Spleen (tissue), 7 donors: ENCODE measurements at regions not wholly inside any gene's neighbourhood (a gene's known extent, or its start where the extent isn't known, plus 50 kb on each side); places are given as distances from the start of the nearest gene placed in this dataset.
A peak's percentile ranks its signal among the peaks of the same experiment; 100 is the strongest.

ENCODE experiments used
- POLR2A ChIP-seq, 3 donors: fragments of 450-650 bp; IDR thresholded peaks; one replicate each; pipeline ENCODE4 v1.5.1; 2017; ENCODE audit warnings: antibody characterized with exemption in 3 of 3, mild to moderate bottlenecking in 1 of 3
- TF ChIP-seq, protein P1 (sequence below), 11 experiments: fragments of 200-600 bp in 7 of 11; fragments of 450-650 bp in 4 of 11; sonication (generic) in 4 of 11; IDR thresholded peaks in 8 of 11; conservative IDR thresholded peaks in 3 of 11; 1 replicate in 7 of 11; 2 replicates in 4 of 11; pipeline versions ENCODE4 v1.4.0 to v1.8.0; 2016 to 2021; ENCODE audit warnings: antibody characterized with exemption in 11 of 11, inconsistent platforms in 4 of 11, mild to moderate bottlenecking in 1 of 11
- donor health status: DM: no; HTN: no; CAD: no; lungs with moderate emphysema.
- donor health status: DM: no; HTN: no; CAD: no.
- donor health status: DM: no; HTN: no; CAD: no.

DNA sequence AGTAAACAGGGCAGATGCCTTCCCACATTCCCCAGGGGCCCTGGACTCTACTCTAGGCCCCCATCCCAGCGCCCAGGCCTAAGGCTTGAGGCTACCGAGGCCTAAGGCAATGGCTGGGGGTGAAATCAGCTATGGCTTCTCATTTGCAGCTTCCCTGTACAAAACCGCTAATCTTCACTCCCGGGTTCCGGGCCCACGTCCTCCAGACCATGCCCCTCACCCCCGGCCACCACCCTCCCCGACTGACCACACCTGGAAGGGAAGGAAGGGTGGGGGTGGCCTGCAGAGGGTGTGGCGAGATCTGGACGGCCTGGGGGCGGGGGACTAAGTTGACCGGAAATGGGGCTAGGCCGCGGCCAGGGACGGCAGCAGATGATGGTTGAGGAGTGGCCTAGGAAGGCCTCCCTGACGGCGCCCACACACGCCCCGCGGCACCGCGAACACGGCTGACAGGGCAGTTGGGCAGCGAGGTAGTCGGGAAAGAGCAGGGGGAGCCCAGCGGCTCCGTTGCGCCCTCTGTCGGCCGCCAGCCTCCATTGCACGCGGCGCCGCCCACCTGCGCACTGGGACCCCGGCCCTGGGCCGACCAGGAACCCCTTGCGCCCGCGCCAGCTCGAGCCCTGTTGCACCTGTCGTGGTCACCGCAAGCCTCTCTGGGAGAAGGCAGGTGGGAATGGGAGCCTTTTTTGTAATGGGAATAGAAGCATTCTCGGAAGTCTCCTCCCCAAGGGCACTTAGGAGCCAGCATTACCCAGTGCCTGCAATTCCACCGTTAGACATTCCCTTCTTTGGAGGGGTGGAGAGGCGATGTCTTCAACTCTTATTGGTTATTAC is 95.9 kb upstream of the CALM2 start:
- TF ChIP-seq, protein P1, sequence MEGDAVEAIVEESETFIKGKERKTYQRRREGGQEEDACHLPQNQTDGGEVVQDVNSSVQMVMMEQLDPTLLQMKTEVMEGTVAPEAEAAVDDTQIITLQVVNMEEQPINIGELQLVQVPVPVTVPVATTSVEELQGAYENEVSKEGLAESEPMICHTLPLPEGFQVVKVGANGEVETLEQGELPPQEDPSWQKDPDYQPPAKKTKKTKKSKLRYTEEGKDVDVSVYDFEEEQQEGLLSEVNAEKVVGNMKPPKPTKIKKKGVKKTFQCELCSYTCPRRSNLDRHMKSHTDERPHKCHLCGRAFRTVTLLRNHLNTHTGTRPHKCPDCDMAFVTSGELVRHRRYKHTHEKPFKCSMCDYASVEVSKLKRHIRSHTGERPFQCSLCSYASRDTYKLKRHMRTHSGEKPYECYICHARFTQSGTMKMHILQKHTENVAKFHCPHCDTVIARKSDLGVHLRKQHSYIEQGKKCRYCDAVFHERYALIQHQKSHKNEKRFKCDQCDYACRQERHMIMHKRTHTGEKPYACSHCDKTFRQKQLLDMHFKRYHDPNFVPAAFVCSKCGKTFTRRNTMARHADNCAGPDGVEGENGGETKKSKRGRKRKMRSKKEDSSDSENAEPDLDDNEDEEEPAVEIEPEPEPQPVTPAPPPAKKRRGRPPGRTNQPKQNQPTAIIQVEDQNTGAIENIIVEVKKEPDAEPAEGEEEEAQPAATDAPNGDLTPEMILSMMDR (IDR thresholded peaks at IDR 0.05 in 8 of 11, conservative IDR thresholded peaks at IDR 0.05 in 3 of 11) = peak; percentile 88 to 99 (median 98)
- no peak for TF ChIP-seq POLR2A (IDR thresholded peaks at IDR 0.05)
